Astrocyte of the hippocampus (primary cell): ENCODE measurements at regions not wholly inside any gene's neighbourhood (a gene's known extent, or its start where the extent isn't known, plus 50 kb on each side); places are given as distances from the start of the nearest gene placed in this dataset.
A peak's percentile ranks its signal among the peaks of the same experiment; 100 is the strongest.
"Not testable (repeated sequence)": the region's sequence is repeated elsewhere in the genome, so short reads cannot be mapped to it uniquely, and the experiment has no call there.

Experiments used
- DNase-seq: peaks from one replicate; pipeline ENCODE4 v3.0.0; 2011; ENCODE audit warnings: low read depth, low spot score

- DNase-seq: peak; percentile 64
These were observed 266.9 kb downstream of the KTN1 start for GRCh38 chr14:55846826-55847446.

- peak; percentile 61 for DNase-seq
These were observed 267.8 kb downstream of the KTN1 start for GRCh38 chr14:55847766-55848165.

GRCh38 chr14:55848964-55849363 lies 269.0 kb downstream of the KTN1 start:
- no peak for DNase-seq

GRCh38 chr14:55849833-55850232 lies 268.4 kb upstream of the PELI2 start:
- no peak for DNase-seq

GRCh38 chr14:55850825-55851241 lies 267.4 kb upstream of the PELI2 start:
- DNase-seq: peak; percentile 48

GRCh38 chr14:55851301-55851700 lies 266.9 kb upstream of the PELI2 start:
- DNase-seq: no peak

GRCh38 chr14:55851961-55852360 lies 266.2 kb upstream of the PELI2 start:
- no peak for DNase-seq

GRCh38 chr14:55855751-55856150 lies 262.5 kb upstream of the PELI2 start:
- DNase-seq: no peak

- DNase-seq: no peak
These were observed 259.6 kb upstream of the PELI2 start for GRCh38 chr14:55858604-55859003.

GRCh38 chr14:55861561-55861960 lies 256.6 kb upstream of the PELI2 start:
- not testable (repeated sequence) for DNase-seq

GRCh38 chr14:55864890-55865655 lies 253.1 kb upstream of the PELI2 start:
- no peak for DNase-seq

GRCh38 chr14:55867311-55867710 lies 250.9 kb upstream of the PELI2 start:
- no peak for DNase-seq

GRCh38 chr14:55867719-55868118 lies 250.5 kb upstream of the PELI2 start:
- DNase-seq: no peak

GRCh38 chr14:55869397-55870049 lies 248.7 kb upstream of the PELI2 start:
- no peak for DNase-seq

- no peak for DNase-seq
These were observed 245.0 kb upstream of the PELI2 start for GRCh38 chr14:55873169-55873568.

GRCh38 chr14:55874785-55875184 lies 243.4 kb upstream of the PELI2 start:
- DNase-seq: no peak

- peak; percentile 45 for DNase-seq
These were observed 240.3 kb upstream of the PELI2 start for GRCh38 chr14:55877942-55878341.

GRCh38 chr14:55881577-55882241 lies 236.5 kb upstream of the PELI2 start:
- DNase-seq: peak; percentile 45

- DNase-seq: peak; percentile 63
These were observed 233.4 kb upstream of the PELI2 start for GRCh38 chr14:55884819-55885218.

- no peak for DNase-seq
These were observed 229.1 kb upstream of the PELI2 start for GRCh38 chr14:55889124-55889523.

- no peak for DNase-seq
These were observed 226.5 kb upstream of the PELI2 start for GRCh38 chr14:55891692-55892091.

GRCh38 chr14:55892906-55893305 lies 225.3 kb upstream of the PELI2 start:
- DNase-seq: no peak
